GM19455 (cell line): ENCODE measurements at regions not wholly inside any gene's neighbourhood (a gene's known extent, or its start where the extent isn't known, plus 50 kb on each side); places are given as distances from the start of the nearest gene placed in this dataset.
"Not testable (repeated sequence)": the region's sequence is repeated elsewhere in the genome, so short reads cannot be mapped to it uniquely, and the experiment has no call there.

Experiments used
- ATAC-seq: cut with Tn5 transposase; IDR thresholded peaks from one replicate; pipeline ENCODE4 v1.9.1; 2021; ENCODE audit not compliant: unreplicated experiment

- no peak for ATAC-seq
These were observed 513.7 kb upstream of the PTGER4 start for GRCh38 chr5:40165789-40166728.

GRCh38 chr5:40165106-40165788 is 514.5 kb upstream of the PTGER4 start:
- ATAC-seq, result no peak

DNA sequence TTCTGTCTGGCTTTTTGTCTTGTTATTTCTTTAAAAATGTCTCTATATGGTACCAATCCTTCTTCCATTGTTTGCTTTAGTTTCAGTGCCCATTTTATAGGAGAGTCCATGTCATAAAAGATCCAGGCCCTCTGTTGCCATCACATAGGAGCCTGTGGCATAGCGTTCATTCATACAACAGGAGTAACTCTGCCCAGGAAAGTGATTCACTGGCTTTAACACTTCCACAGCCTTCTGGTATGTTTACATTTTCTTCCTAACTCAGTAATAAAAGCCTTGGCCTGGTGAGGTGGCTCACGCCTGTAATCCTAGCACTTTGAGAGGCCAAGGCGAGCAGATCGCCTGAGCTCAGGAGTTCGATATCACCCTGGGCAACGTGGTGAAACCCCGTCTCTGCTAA is 519.3 kb upstream of the PTGER4 start:
- no peak for ATAC-seq

GRCh38 chr5:40154194-40154593 is 525.5 kb upstream of the PTGER4 start:
- no peak for ATAC-seq

- no peak for ATAC-seq
These were observed 528.8 kb upstream of the PTGER4 start for GRCh38 chr5:40150896-40151295.

GRCh38 chr5:40141896-40142295 is 537.8 kb upstream of the PTGER4 start:
- ATAC-seq, result no peak

- ATAC-seq, result no peak
These were observed 538.3 kb upstream of the PTGER4 start for GRCh38 chr5:40141418-40141817.

DNA sequence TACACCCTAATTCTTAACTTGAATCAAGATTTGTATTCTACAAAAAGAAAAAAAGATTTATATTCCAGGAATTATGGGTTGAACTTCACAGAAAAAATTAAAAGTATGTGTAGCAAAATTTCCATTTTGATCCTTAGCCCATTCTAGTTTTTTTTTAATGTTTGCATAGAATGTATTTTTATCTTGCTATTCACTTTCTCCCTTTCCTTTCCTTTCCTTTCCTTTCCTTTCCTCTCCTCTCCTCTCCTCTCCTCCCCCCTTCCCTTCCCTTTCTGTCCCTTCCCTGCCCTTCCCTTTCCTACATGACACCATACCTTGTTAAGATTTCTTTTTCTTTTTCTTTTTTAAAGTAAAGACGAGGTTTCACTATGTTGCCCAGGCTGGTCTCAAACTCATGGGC is 542.5 kb upstream of the PTGER4 start:
- no peak for ATAC-seq

DNA sequence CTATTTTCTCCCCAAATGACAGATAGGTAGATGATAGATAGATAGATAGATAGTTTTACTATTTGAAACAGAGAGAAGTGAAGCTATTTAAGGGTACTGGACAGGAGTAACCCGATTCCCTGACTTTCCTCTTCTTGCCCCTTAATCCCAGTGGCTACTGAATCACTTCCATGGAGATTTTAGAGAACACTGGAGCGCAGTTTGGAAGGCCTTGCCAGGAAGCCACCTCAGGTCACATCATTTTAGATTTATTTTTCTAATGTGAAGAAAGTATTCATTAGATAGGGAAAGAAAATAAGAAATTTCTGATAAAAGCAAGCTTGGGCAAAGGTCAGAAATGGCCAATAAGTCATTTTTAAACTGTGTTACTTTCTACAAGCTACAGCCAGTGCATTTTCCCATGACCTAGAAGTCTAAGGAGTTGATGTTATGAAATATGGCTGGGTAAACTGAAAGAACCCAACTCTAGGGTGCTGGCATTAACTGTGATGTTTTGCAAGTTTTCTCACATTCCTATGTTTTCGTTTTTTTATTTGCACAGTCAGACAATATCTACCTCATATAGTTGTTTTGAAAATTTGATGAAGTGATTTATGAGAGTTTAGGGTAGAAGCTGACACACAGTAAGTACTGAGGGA is 544.7 kb upstream of the PTGER4 start:
- ATAC-seq, result no peak

DNA sequence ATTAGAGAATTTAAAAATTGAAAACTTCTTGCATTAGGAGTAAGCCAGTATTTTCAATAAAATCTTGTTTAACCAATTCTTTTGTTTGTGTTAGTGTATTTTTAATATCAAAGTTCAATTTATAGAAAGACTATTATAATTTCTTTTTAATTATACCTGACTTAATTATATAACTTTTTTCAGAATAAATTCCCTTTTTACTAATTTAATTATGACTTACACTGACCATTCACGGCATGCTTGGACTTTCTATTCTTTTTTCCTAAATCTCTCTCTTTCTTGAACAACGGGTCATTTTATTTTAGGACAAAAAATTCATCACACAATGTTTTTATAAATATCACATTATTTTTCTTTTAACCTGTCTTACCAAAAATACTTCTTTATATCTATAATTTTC is 555.3 kb upstream of the PTGER4 start:
- no peak for ATAC-seq

DNA sequence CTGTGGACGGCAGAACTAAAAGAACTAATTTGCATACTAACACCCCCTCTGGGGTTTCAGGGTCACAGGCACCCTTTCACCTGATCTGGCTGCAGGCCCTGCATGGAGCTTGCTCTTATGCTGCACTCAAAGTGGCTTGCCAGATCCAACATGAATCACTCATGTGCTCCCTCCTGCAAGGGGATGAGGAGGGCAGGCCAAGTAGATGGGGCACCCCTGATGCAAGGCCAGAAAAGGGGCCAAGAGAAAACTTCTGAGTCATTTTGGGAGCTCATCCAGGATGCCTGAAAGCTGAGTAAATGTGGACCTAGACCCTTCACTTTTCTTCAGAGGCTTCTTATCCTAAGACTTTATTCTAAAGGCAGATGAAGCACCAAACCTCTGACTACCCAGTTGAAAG is 558.5 kb upstream of the PTGER4 start:
- ATAC-seq, result no peak

GRCh38 chr5:40112875-40113274 is 566.8 kb upstream of the PTGER4 start:
- no peak for ATAC-seq

DNA sequence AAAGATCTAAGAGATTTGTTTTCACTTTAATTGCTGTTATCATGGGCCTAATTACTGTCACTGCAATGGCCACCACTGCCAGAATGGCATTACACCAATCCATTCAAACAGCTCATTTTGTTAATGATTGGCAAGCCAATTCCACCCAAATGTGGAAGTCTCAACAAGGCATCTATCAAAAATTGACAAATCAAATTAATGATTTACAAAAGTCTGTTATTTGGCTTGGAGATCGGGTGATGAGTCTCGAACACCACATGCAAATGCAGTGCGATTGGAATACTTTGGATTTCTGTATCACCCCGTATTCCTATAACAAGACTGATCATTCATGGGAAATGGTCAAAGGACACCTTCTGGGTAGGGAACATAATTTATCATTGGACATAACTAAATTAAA is 568.7 kb upstream of the PTGER4 start:
- not testable (repeated sequence) for ATAC-seq

DNA sequence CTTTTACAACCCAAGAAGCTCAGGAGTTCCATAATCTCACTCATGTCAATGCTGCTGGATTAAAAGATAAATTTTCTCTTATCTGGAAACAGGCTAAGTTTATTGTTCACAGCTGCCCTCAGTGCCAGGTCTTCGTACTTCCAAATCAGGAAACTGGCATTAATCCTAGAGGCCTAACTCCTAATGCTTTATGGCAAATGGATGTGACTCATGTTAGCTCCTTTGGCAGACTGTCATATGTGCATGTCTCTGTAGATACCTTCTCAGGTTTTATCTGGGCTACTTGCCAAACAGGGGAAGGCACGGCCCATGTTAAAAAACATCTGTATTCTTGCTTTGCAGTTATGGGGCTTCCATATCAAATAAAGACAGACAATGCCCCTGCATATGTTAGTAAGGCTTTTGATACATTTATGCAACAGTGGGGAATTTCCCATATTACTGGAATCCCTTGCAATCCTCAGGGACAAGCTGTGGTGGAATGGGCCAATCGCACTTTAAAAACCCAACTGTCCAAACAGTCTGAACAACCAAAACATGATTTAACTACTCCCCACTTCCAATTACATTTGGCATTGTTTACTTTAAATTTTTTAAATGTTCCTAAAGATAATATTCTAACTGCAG is 570.8 kb upstream of the PTGER4 start:
- not testable (repeated sequence) for ATAC-seq

- ATAC-seq, result not testable (repeated sequence)
These were observed 571.9 kb upstream of the PTGER4 start for GRCh38 chr5:40107786-40108185.

- no peak for ATAC-seq
These were observed 572.9 kb upstream of the PTGER4 start for GRCh38 chr5:40106847-40107246.

DNA sequence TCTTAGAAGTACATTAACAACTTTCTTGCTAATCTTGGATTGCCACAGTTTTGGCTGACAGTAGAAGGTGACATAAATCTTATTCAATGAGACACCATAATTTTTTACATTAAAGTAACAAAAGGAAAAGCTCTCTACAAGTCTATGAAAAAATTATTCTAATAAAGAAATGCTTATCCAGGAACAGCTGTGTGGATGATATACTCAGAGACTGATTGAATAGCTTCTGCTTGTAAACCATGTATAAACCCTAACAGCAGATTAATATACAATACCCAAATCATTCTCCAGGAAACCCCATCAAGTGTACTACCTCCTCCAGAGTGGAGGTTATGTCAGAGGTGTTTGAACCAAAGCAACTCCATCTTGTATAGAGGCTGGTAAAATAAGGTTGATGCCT is 581.4 kb upstream of the PTGER4 start:
- no peak for ATAC-seq

- no peak for ATAC-seq
These were observed 586.2 kb upstream of the PTGER4 start for GRCh38 chr5:40093550-40093949.

DNA sequence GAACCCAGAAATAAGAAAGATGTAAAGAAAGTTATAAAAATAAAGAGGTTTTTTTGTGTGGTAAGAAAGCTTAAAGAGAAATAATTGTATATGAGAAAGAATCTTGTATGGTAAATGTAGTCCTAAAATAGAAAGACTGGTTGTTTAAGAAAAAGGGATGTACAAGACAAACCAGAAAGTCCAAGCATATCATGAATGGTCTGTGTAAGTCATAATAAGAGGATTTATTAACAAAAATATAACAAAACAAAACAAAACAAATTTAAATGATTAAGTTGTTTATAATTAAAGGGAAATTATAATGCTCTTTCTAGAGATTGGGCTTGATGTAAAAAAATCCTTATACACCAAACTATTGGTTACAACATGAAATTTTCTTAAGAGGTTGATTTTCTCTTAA is 590.4 kb upstream of the PTGER4 start:
- no peak for ATAC-seq

- ATAC-seq, result no peak
These were observed 595.1 kb upstream of the PTGER4 start for GRCh38 chr5:40084614-40085013.

- ATAC-seq, result no peak
These were observed 597.4 kb upstream of the PTGER4 start for GRCh38 chr5:40082313-40082712.
